Right lobe of liver (tissue), 6 donors: ENCODE measurements at regions not wholly inside any gene's neighbourhood (a gene's known extent, or its start where the extent isn't known, plus 50 kb on each side); places are given as distances from the start of the nearest gene placed in this dataset.
A peak's percentile ranks its signal among the peaks of the same experiment; 100 is the strongest.

ENCODE experiments used
- ATAC-seq, 4 donors: fragments of 200-7000 bp; cut with Tn5 transposase; one replicate each; pipeline ENCODE4 v1.9.1; 2020; ENCODE audit warnings: mild to moderate bottlenecking in 4 of 4, moderate library complexity in 4 of 4
- DNase-seq, 3 donors: peaks; one replicate each; pipeline ENCODE4 v3.0.0-alpha.2; 2020
- H3K27ac ChIP-seq, 3 donors: fragments of 200-600 bp; one replicate each; pipeline ENCODE4 v1.8.0; 2022
- H3K27me3 ChIP-seq, 2 donors: fragments of 200-600 bp; one replicate each; pipeline ENCODE4 v1.8.0; 2022
- H3K36me3 ChIP-seq, 4 donors: fragments of 200-600 bp; sonication (generic) in 1 of 4; one replicate each; pipeline versions ENCODE4 v1.5.1 to v1.8.0; 2017 to 2022; ENCODE audit warnings: control low read depth in 1 of 4
- H3K4me1 ChIP-seq, 4 donors: fragments of 200-600 bp; sonication (generic) in 1 of 4; one replicate each; pipeline versions ENCODE4 v1.5.1 to v1.8.0; 2017 to 2022; ENCODE audit warnings: control low read depth in 1 of 4
- H3K4me3 ChIP-seq, 3 donors: fragments of 200-600 bp; one replicate each; pipeline ENCODE4 v1.8.0; 2022
- H3K9me3 ChIP-seq, 4 donors: fragments of 200-600 bp; sonication (generic) in 1 of 4; one replicate each; pipeline versions ENCODE4 v1.5.1 to v1.8.0; 2017 to 2022; ENCODE audit warnings: control low read depth in 1 of 4
- POLR2A ChIP-seq: fragments of 450-650 bp; IDR thresholded peaks from one replicate; pipeline ENCODE4 v1.6.1; 2017; ENCODE audit warnings: antibody characterized with exemption, mild to moderate bottlenecking
- WGBS: methylation state at CpG from one replicate; pipeline ENCODE4 v1.1.6; 2018; ENCODE audit warnings: low coverage, low lambda C conversion rate; ENCODE audit not compliant: insufficient coverage; ENCODE audit errors: missing lambda C conversion rate; 5-methylcytosine and 5-hydroxymethylcytosine counted together
- intact Hi-C, 2 donors: fragments of 100-400 bp; cut with DNase I; formaldehyde crosslinking; loops; one replicate each; pipeline versions ENCODE4 v1.11.2 to v1.14.1; 2022
- TF ChIP-seq, protein P1 (sequence below), 4 donors: fragments of 200-600 bp in 3 of 4; fragments of 450-650 bp in 1 of 4; IDR thresholded peaks; one replicate each; pipeline versions ENCODE4 v1.5.1 to v1.8.0; 2016 to 2022; ENCODE audit warnings: antibody characterized with exemption in 4 of 4, mild to moderate bottlenecking in 2 of 4
- donor health status: DM: no; HTN: yes; CAD: no.
- donor health status: DM: no; HTN: no; CAD: no.
- donor health status: DM: no; HTN: no; CAD: no.
- donor health status: DM: no; HTN: yes; CAD: no.
- donor health status: DM: no; HTN: yes; CAD: no.

DNA sequence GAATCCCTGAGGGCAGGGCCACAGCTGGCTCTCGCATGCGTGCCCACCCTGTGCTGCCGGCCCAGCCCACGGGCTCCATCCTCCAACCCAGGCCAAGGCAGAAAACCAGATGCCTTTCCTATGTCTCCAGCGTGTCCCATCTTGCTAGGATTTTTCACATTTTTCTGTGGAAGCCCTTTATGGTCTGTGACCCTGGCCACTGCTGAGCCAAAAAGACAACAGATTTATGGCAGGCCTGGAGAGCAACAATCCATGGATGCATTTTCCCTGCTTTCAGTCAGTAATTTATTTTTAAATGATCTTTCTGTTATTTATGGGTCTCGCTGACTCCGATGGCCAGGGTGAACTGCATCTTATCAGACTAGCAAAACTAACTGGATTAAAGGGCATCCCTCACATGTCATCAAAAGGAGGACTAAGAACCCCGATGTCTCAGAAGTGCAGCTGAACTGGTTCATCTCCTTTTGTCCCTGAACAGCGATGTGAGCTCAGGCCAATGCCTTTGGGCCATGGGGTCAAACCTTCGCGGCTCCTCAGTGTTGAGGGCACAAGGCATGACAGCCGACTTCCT, 346.0 kb downstream of the CYRIA start:
- Histone ChIP-seq H3K27ac (no peak overlapping the region), H3K9me3 (no peaks in the 10 kb centered on the region), H3K4me1 (no peaks in the 10 kb centered on the region), H3K36me3 (no peaks in the 10 kb centered on the region), H3K27me3 (no peaks in the 10 kb centered on the region), H3K4me3 (no peak overlapping the region)
- WGBS = 76% methylated on average over 5 of the region's 12 CpGs
- intact Hi-C loops = no loop called here
- ATAC-seq = no peak
- DNase-seq = no peak
- TF ChIP-seq, protein P1, sequence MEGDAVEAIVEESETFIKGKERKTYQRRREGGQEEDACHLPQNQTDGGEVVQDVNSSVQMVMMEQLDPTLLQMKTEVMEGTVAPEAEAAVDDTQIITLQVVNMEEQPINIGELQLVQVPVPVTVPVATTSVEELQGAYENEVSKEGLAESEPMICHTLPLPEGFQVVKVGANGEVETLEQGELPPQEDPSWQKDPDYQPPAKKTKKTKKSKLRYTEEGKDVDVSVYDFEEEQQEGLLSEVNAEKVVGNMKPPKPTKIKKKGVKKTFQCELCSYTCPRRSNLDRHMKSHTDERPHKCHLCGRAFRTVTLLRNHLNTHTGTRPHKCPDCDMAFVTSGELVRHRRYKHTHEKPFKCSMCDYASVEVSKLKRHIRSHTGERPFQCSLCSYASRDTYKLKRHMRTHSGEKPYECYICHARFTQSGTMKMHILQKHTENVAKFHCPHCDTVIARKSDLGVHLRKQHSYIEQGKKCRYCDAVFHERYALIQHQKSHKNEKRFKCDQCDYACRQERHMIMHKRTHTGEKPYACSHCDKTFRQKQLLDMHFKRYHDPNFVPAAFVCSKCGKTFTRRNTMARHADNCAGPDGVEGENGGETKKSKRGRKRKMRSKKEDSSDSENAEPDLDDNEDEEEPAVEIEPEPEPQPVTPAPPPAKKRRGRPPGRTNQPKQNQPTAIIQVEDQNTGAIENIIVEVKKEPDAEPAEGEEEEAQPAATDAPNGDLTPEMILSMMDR (IDR thresholded peaks at IDR 0.05) = no peak
- no peak for TF ChIP-seq POLR2A

DNA sequence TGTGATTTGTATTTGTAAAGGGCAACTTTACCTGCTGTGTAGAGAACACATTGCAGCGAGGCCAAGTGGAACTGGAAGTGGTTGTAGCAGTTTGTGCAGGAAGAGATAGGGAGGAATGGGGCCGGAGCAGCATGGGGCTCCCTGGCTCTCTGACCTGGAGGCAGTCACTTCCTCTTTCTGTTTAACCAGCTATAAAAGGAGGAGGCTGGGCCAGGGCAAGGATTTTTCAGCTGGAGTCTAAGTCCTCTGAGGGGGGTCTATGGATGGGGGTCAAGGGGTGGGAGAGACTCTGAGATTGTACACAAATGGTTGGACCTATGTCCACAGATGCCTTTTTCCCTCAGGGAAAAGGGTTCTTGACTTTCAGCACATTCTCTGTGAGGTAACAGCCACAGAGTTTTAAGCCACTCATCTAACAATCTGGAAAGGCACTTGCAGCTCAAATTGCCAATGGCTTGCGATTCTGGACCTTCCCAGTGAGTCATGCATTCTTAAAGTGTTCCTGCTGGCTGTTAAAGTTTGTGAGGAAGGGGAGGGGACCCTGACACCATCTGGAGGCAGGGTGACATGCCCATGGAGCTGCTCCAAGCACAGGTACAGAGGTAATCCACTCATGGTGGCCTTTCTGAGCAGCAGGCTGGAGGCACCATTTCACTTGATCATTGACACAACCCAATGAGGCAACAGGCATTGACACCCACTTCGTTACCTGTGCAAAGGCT, 347.0 kb downstream of the CYRIA start:
- H3K4me1 ChIP-seq = no peaks in the 10 kb centered on the region
- no peaks in the 10 kb centered on the region for H3K36me3 ChIP-seq
- no peak overlapping the region for H3K27ac ChIP-seq
- H3K27me3 ChIP-seq = no peaks in the 10 kb centered on the region
- ATAC-seq = peak in 1 of 4 donors; percentile 30
- 64% methylated on average over 3 of the region's 4 CpGs for WGBS
- TF ChIP-seq, protein P1 (IDR thresholded peaks at IDR 0.05) = no peak
- TF ChIP-seq POLR2A = no peak
- no peak overlapping the region for H3K4me3 ChIP-seq
- no peaks in the 10 kb centered on the region for H3K9me3 ChIP-seq
- intact Hi-C loops = no loop called here
- DNase-seq = no peak

DNA sequence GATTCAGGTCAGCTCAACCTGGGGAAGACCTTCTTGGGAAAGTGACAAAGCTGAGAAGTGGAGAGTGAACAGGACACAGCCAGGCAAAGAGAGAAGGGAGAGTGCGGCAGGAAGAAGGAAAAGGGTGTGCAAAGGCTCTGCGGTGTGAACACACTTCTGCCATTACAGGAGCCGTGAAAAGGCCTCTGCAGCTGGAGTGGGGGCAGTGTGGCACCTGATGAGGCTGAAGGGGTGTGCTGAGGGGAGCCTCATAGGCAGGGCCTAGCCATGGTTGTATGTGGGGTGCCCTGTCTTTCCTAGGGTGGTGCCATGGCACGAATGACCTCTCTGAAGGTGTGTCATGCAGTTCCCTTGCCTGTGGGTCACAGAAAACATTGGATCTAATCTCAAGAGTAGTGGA, 347.6 kb downstream of the CYRIA start:
- Histone ChIP-seq H3K4me1 (no peaks in the 10 kb centered on the region), H3K9me3 (no peaks in the 10 kb centered on the region), H3K27me3 (no peaks in the 10 kb centered on the region), H3K36me3 (no peaks in the 10 kb centered on the region), H3K4me3 (no peak overlapping the region), H3K27ac (no peak overlapping the region)
- no peak for DNase-seq
- intact Hi-C loops = no loop called here
- TF ChIP-seq POLR2A = no peak
- TF ChIP-seq, protein P1 (IDR thresholded peaks at IDR 0.05) = no peak
- no peak for ATAC-seq
- 74% methylated on average over 4 of the region's 4 CpGs for WGBS

DNA sequence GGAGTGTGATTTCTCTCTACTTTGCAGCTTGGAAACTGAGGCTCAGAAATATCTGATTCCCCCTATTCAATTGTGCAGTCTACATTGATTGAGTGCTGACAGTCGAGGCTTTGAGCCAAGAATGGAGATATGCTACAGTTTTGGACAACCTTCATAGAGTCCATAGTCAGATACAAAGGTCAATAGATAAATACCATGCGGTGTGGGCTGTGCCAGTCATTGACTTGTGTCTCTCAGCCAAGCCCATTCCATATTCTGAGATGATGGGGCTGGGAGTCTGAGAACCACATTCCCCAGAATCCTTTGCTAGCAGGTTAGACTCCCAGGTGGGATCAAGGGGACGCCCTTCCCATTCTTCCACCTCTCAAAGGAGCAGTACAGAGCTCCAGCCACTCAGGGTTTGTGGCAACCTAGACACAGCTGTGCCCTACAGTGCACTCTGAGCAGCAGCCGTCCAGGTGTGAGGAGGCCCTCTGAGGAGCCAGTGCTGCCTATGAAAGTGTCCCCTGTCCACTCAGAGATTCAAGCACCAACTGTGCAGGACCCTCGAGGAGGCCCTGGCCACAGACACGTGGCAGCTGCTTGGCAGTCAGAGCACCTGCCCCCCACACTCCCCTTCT, 348.3 kb downstream of the CYRIA start:
- Histone ChIP-seq H3K36me3 (no peaks in the 10 kb centered on the region), H3K9me3 (no peaks in the 10 kb centered on the region), H3K27me3 (no peaks in the 10 kb centered on the region), H3K27ac (no peak overlapping the region), H3K4me3 (no peak overlapping the region), H3K4me1 (no peaks in the 10 kb centered on the region)
- intact Hi-C loops = no loop called here
- DNase-seq (no peak), ATAC-seq (peak; percentile 36 to 82 (median 67))
- 36% methylated on average over 3 of the region's 6 CpGs for WGBS
- no peak for TF ChIP-seq POLR2A
- TF ChIP-seq, protein P1 (IDR thresholded peaks at IDR 0.05) = no peak
